DOHH2 (cell line): ENCODE measurements at regions not wholly inside any gene's neighbourhood (a gene's known extent, or its start where the extent isn't known, plus 50 kb on each side); places are given as distances from the start of the nearest gene placed in this dataset.

Experiments
- CTCF ChIP-seq: fragments of 200-600 bp; sonication (generic); IDR thresholded peaks from one replicate; pipeline ENCODE4 v1.5.1; 2014; ENCODE audit warnings: antibody characterized with exemption, mild to moderate bottlenecking, low read depth, low read length; ENCODE audit not compliant: poor library complexity, severe bottlenecking
- EZH2phosphoT487 ChIP-seq: fragments of 200-600 bp; sonication (generic); IDR thresholded peaks from 2 replicates; pipeline ENCODE4 v1.6.1; 2017; ENCODE audit warnings: borderline replicate concordance, mild to moderate bottlenecking, antibody characterized with exemption, low read length, moderate library complexity, mixed read lengths

GRCh38 chr5:3377831-3378230, 217.8 kb upstream of the IRX1 start:
- TF ChIP-seq EZH2phosphoT487 (no peak), CTCF (no peak)
